ENCODE measurements at regions not wholly inside any gene's neighbourhood (a gene's known extent, or its start where the extent isn't known, plus 50 kb on each side); places are given as distances from the start of the nearest gene placed in this dataset.

- TF ChIP-seq CTCF (IDR thresholded peaks at IDR 0.05) (no peak), POLR2A (IDR thresholded peaks at IDR 0.05) (no peak)
- ATAC-seq (no peak), DNase-seq (no peak)
- Histone ChIP-seq H3K36me3 (no peaks in the 10 kb centered on the region), H3K4me3 (no peak overlapping the region), H3K4me1 (no peaks in the 10 kb centered on the region), H3K27ac (no peak overlapping the region), H3K27me3 (no peaks in the 10 kb centered on the region), H3K9me3 (no peaks in the 10 kb centered on the region)
- WGBS, 4 donors: 35 to 49% (median 37%) methylated on average over 3 of the region's 3 CpGs
- intact Hi-C loops (cut with DNase I): no loop called here
Observed at GRCh38 chr11:24122291-24122690, 374.6 kb upstream of the LUZP2 start.

- Histone ChIP-seq H3K36me3 (no peaks in the 10 kb centered on the region), H3K4me1 (no peaks in the 10 kb centered on the region), H3K4me3 (no peak overlapping the region), H3K27me3 (no peaks in the 10 kb centered on the region), H3K9me3 (no peaks in the 10 kb centered on the region), H3K27ac (no peak overlapping the region)
- no peak for TF ChIP-seq CTCF (IDR thresholded peaks at IDR 0.05)
- no peak for TF ChIP-seq POLR2A (IDR thresholded peaks at IDR 0.05)
- WGBS, 4 donors: 56 to 75% (median 70%) methylated on average over 4 of the region's 4 CpGs
- intact Hi-C loops (cut with DNase I): no loop called here
- DNase-seq (no peak), ATAC-seq (no peak)
Observed at GRCh38 chr11:24124876-24125275, 372.0 kb upstream of the LUZP2 start.

GRCh38 chr11:24131698-24132097, 365.2 kb upstream of the LUZP2 start:
- Histone ChIP-seq H3K4me1 (no peaks in the 10 kb centered on the region), H3K9me3 (no peaks in the 10 kb centered on the region), H3K27me3 (no peaks in the 10 kb centered on the region), H3K36me3 (no peaks in the 10 kb centered on the region), H3K27ac (no peak overlapping the region), H3K4me3 (no peak overlapping the region)
- TF ChIP-seq POLR2A (IDR thresholded peaks at IDR 0.05) (no peak), CTCF (IDR thresholded peaks at IDR 0.05) (no peak)
- intact Hi-C loops (cut with DNase I): no loop called here
- 90 to 95% (median 94%) methylated on average over 8 of the region's 8 CpGs for WGBS, 4 donors
- DNase-seq: no peak
- ATAC-seq: no peak

GRCh38 chr11:24132471-24132870, 364.4 kb upstream of the LUZP2 start:
- no peaks in the 10 kb centered on the region for H3K36me3 ChIP-seq
- TF ChIP-seq POLR2A (IDR thresholded peaks at IDR 0.05): no peak
- TF ChIP-seq CTCF (IDR thresholded peaks at IDR 0.05): no peak
- 49 to 73% (median 70%) methylated on average over 1 of the region's 1 CpG for whole genome bisulfite sequencing, 4 donors
- DNase-seq: no peak
- intact Hi-C loops (cut with DNase I): no loop called here
- no peaks in the 10 kb centered on the region for H3K9me3 ChIP-seq
- H3K27ac ChIP-seq: no peak overlapping the region
- no peaks in the 10 kb centered on the region for H3K4me1 ChIP-seq
- no peak overlapping the region for H3K4me3 ChIP-seq
- H3K27me3 ChIP-seq: no peaks in the 10 kb centered on the region
- ATAC-seq: no peak
